ENCODE measurements at regions not wholly inside any gene's neighbourhood (a gene's known extent, or its start where the extent isn't known, plus 50 kb on each side); places are given as distances from the start of the nearest gene placed in this dataset.

DNA sequence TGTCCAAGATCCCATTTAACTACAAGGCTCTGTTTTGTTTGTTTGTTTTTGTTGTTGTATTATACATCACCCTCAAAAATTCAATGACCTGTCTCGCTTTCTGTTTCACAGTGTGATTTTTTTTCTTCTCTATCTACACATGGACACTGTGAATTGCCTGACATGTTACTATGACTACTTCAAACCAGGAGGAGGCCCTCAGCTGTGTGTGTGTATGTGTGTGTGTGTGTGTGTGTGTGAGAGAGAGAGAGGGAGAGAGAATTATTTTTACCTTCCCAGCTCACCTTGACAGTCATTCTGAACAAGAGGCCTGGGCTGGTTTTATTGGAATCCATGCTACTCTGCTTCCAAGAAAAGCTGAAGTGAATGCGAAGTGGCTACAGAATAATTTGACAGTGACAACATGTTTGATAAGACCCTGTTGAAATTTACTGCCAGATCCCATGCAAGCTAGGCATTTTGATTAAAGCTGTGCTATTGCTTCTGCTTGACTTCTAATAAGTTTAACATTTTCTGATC lies 841.4 kb downstream of the NSUN3 start:
- TF ChIP-seq CTCF (IDR thresholded peaks at IDR 0.05), result no peak
- no peak for TF ChIP-seq EZH2 (IDR thresholded peaks at IDR 0.05; ENCODE audit: borderline replicate concordance, insufficient read depth, low read depth, low read length, poor library complexity, severe bottlenecking)

Data from B cell (primary cell).